ENCODE measurements at regions not wholly inside any gene's neighbourhood (a gene's known extent, or its start where the extent isn't known, plus 50 kb on each side); places are given as distances from the start of the nearest gene placed in this dataset.

DNA sequence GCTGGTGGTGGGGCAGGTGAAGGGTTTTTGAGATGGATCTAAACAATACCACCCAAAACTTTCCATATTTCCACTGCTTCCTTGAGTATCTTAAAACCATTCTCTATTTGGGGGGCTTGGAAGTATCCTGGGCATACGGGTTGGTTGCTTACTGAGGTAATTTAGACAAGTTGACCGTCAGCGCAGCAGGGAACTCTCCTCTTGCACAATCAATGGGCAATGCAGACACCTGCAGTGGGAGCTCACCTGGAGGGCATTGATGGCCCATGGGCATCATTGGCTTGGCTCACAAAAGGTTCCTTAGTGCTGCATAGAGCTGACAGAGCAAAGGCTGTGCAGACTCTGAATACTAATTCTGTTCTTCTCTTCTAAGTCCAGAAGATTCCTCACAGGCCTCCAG is 101.5 kb downstream of the EPDR1 start:
- H3K4me3 ChIP-seq (ENCODE audit: low read depth, low read length), result no peak overlapping the region
- TF ChIP-seq, protein P1, sequence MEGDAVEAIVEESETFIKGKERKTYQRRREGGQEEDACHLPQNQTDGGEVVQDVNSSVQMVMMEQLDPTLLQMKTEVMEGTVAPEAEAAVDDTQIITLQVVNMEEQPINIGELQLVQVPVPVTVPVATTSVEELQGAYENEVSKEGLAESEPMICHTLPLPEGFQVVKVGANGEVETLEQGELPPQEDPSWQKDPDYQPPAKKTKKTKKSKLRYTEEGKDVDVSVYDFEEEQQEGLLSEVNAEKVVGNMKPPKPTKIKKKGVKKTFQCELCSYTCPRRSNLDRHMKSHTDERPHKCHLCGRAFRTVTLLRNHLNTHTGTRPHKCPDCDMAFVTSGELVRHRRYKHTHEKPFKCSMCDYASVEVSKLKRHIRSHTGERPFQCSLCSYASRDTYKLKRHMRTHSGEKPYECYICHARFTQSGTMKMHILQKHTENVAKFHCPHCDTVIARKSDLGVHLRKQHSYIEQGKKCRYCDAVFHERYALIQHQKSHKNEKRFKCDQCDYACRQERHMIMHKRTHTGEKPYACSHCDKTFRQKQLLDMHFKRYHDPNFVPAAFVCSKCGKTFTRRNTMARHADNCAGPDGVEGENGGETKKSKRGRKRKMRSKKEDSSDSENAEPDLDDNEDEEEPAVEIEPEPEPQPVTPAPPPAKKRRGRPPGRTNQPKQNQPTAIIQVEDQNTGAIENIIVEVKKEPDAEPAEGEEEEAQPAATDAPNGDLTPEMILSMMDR (conservative IDR thresholded peaks at IDR 0.05; ENCODE audit: low read depth, low read length), result no peak
- DNase-seq (ENCODE audit: low read depth), result no peak

DNA sequence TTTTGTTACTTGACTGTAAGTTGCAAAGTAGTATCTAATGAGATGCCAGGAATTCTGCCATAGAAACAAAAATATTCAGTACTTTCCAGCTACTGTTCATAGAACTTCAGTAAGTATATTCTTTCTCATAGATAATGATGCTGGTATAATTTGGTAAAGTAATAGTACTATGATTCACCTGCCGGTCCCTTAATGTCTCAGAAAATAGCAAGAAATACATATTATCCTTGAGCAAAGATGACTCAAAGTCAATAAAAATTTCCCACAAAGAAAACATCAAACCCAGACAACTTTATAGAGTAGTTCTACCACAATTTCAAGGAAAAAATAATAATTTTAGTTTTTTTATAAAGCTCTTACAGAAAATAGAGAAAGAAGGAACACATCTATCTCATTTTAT is 105.4 kb downstream of the EPDR1 start:
- no peak overlapping the region for H3K4me3 ChIP-seq (ENCODE audit: low read depth, low read length)
- no peak for DNase-seq (ENCODE audit: low read depth)
- TF ChIP-seq, protein P1 (conservative IDR thresholded peaks at IDR 0.05; ENCODE audit: low read depth, low read length), result no peak

DNA sequence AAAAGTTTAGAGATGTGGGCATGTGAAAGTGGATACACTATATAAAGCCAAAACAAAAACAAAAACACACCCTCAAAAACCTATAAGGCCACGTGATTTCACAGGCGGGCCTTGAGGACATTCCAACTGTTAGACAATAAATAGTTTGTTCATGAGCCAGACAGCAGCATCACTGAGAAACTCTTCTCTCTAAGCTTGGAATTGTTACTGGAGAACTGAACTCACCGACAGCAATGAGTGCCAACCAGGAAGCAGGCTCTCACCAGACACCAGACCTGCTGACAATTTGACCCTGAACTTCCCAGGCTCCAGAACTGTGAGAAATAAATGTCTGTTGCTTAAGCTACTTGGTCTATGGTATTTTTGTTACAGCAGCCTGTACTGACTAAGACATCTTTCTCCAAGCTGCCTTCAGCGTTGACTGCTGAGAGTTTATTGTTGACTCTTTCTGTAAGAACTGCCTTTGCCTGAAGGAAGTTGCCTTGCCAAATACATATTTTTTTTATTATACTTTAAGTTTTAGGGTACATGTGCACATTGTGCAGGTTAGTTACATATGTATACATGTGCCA is 107.5 kb downstream of the EPDR1 start:
- H3K4me3 ChIP-seq (ENCODE audit: low read depth, low read length), result no peak overlapping the region
- no peak for DNase-seq (ENCODE audit: low read depth)
- TF ChIP-seq, protein P1 (conservative IDR thresholded peaks at IDR 0.05; ENCODE audit: low read depth, low read length), result no peak

GRCh38 chr7:38034062-38034908 is 113.8 kb downstream of the EPDR1 start:
- no peak for DNase-seq (ENCODE audit: low read depth)
- TF ChIP-seq, protein P1 (conservative IDR thresholded peaks at IDR 0.05; ENCODE audit: low read depth, low read length), result no peak

GRCh38 chr7:38040831-38041230 is 120.4 kb downstream of the EPDR1 start:
- no peak for DNase-seq (ENCODE audit: low read depth)
- TF ChIP-seq, protein P1 (conservative IDR thresholded peaks at IDR 0.05; ENCODE audit: low read depth, low read length), result no peak

More at GRCh38 chr7:38034062-38034908, 113.8 kb downstream of the EPDR1 start:
- no peak overlapping the region for H3K4me3 ChIP-seq (ENCODE audit: low read depth, low read length)

GRCh38 chr7:38049679-38050078 is 128.4 kb upstream of the STARD3NL start:
- no peak for DNase-seq (ENCODE audit: low read depth)
- no peak overlapping the region for H3K4me3 ChIP-seq (ENCODE audit: low read depth, low read length)

More at GRCh38 chr7:38040831-38041230, 120.4 kb downstream of the EPDR1 start:
- no peak overlapping the region for H3K4me3 ChIP-seq (ENCODE audit: low read depth, low read length)

More at GRCh38 chr7:38049679-38050078, 128.4 kb upstream of the STARD3NL start:
- TF ChIP-seq, protein P1 (conservative IDR thresholded peaks at IDR 0.05; ENCODE audit: low read depth, low read length), result no peak

Data from choroid plexus epithelial cell (primary cell).